HG03520 (cell line): ENCODE measurements at regions not wholly inside any gene's neighbourhood (a gene's known extent, or its start where the extent isn't known, plus 50 kb on each side); places are given as distances from the start of the nearest gene placed in this dataset.

Source experiments
- ATAC-seq: cut with Tn5 transposase; IDR thresholded peaks from one replicate; pipeline ENCODE4 v1.9.1; 2021; ENCODE audit warnings: mild to moderate bottlenecking, moderate library complexity; ENCODE audit not compliant: unreplicated experiment

- ATAC-seq: no peak
These were observed 87.8 kb downstream of the PMP22 start for GRCh38 chr17:15177343-15177742.

GRCh38 chr17:15175356-15175755, 89.8 kb downstream of the PMP22 start:
- ATAC-seq: no peak

- peak; percentile 69 for ATAC-seq
These were observed 93.7 kb downstream of the PMP22 start for GRCh38 chr17:15171167-15172047.

- no peak for ATAC-seq
These were observed 95.5 kb downstream of the PMP22 start for GRCh38 chr17:15169676-15170075.

- no peak for ATAC-seq
These were observed 96.7 kb downstream of the PMP22 start for GRCh38 chr17:15168379-15168778.

- ATAC-seq: no peak
These were observed 103.7 kb downstream of the PMP22 start for GRCh38 chr17:15161395-15161794.

GRCh38 chr17:15157051-15157450, 108.1 kb downstream of the PMP22 start:
- ATAC-seq: no peak

GRCh38 chr17:15154618-15155017, 110.5 kb downstream of the PMP22 start:
- no peak for ATAC-seq

GRCh38 chr17:15145621-15146020, 119.5 kb downstream of the PMP22 start:
- ATAC-seq: no peak

- no peak for ATAC-seq
These were observed 121.6 kb downstream of the PMP22 start for GRCh38 chr17:15143524-15143923.

- no peak for ATAC-seq
These were observed 130.8 kb downstream of the PMP22 start for GRCh38 chr17:15134363-15134762.

- ATAC-seq: no peak
These were observed 131.3 kb downstream of the PMP22 start for GRCh38 chr17:15133826-15134225.

GRCh38 chr17:15133143-15133542, 132.0 kb downstream of the PMP22 start:
- ATAC-seq: no peak

- no peak for ATAC-seq
These were observed 134.7 kb downstream of the PMP22 start for GRCh38 chr17:15130426-15130825.

GRCh38 chr17:15129986-15130385, 135.1 kb downstream of the PMP22 start:
- ATAC-seq: no peak

- ATAC-seq: no peak
These were observed 140.4 kb downstream of the PMP22 start for GRCh38 chr17:15124746-15125145.

- no peak for ATAC-seq
These were observed 140.9 kb downstream of the PMP22 start for GRCh38 chr17:15124264-15124595.

GRCh38 chr17:15123593-15124263, 141.4 kb downstream of the PMP22 start:
- ATAC-seq: no peak

GRCh38 chr17:15122857-15123256, 142.3 kb downstream of the PMP22 start:
- ATAC-seq: no peak

- ATAC-seq: no peak
These were observed 143.7 kb downstream of the PMP22 start for GRCh38 chr17:15121426-15121825.

GRCh38 chr17:15119968-15120367, 145.2 kb downstream of the PMP22 start:
- ATAC-seq: no peak

- no peak for ATAC-seq
These were observed 147.9 kb downstream of the PMP22 start for GRCh38 chr17:15117239-15117638.
